ENCODE measurements at regions not wholly inside any gene's neighbourhood (a gene's known extent, or its start where the extent isn't known, plus 50 kb on each side); places are given as distances from the start of the nearest gene placed in this dataset.

GRCh38 chr17:68184141-68184571 is 63.7 kb upstream of the AMZ2 start:
- TF ChIP-seq CTCF (IDR thresholded peaks at IDR 0.05): no peak
- no peak for TF ChIP-seq POLR2A (IDR thresholded peaks at IDR 0.05)
- no peak for TF ChIP-seq POLR2AphosphoS5 (IDR thresholded peaks at IDR 0.05; ENCODE audit: insufficient read depth in 1 of 2, low read depth in 1 of 2)

Measured in vagina (tissue), 2 donors.